IMR-90 (cell line): ENCODE measurements at regions not wholly inside any gene's neighbourhood (a gene's known extent, or its start where the extent isn't known, plus 50 kb on each side); places are given as distances from the start of the nearest gene placed in this dataset.

ENCODE experiments used
- ATAC-seq: fragments of 200-7000 bp; cut with Tn5 transposase; 2 replicates; pipeline ENCODE4 v1.9.1; 2020; ENCODE audit warnings: low read depth, mild to moderate bottlenecking, moderate library complexity
- BruUV-seq: library from RNA; stranded (reverse); fragments of 400-500 nt; replicated peaks from 2 replicates; lab custom pipeline; 2021; lab: Mats Ljungman, UMichigan
- CTCF ChIA-PET: fragments of 300-600 bp; formaldehyde crosslinking; extraction: SDS; loops from one replicate; lab custom pipeline; 2021; ENCODE audit warnings: antibody characterized with exemption; lab: Yijun Ruan, JAX
- POLR2A ChIA-PET: fragments of 300-600 bp; sonication (Branson Sonifier 250); formaldehyde crosslinking; loops from one replicate; lab custom pipeline; 2022; ENCODE audit warnings: antibody characterized with exemption; ENCODE audit not compliant: unreplicated experiment; lab: Charles Lee
- DNase-seq: peaks from one replicate; pipeline ENCODE4 v3.0.0; 2013
- H2AFZ ChIP-seq: replicated peaks from 2 replicates; pipeline ENCODE3; 2013; ENCODE audit warnings: low read length, mild to moderate bottlenecking; ENCODE audit not compliant: poor library complexity
- H2AK5ac ChIP-seq: 2 replicates; pipeline ENCODE4 v1.6.1; 2013; ENCODE audit warnings: low read depth, low read length, inconsistent platforms
- H2AK9ac ChIP-seq: replicated peaks from 2 replicates; pipeline ENCODE3; 2013; ENCODE audit warnings: mild to moderate bottlenecking, low read depth, low read length, moderate library complexity; ENCODE audit not compliant: poor library complexity
- H2BK120ac ChIP-seq: 2 replicates; pipeline ENCODE4 v1.6.1; 2013; ENCODE audit warnings: low read depth, low read length, inconsistent platforms
- H2BK15ac ChIP-seq: 3 replicates; pipeline ENCODE4 v1.6.1; 2013; ENCODE audit warnings: low read depth, low read length, inconsistent platforms
- H2BK20ac ChIP-seq: 2 replicates; pipeline ENCODE4 v1.6.1; 2013; ENCODE audit warnings: low read depth, mild to moderate bottlenecking, inconsistent platforms, low read length, moderate library complexity
- H2BK5ac ChIP-seq: 2 replicates; pipeline ENCODE4 v1.6.1; 2013; ENCODE audit warnings: mild to moderate bottlenecking, low read depth, low read length, inconsistent platforms; ENCODE audit not compliant: poor library complexity, severe bottlenecking
- H3K14ac ChIP-seq: replicated peaks from 2 replicates; pipeline ENCODE4 v1.6.1; 2013; ENCODE audit warnings: low read depth, low read length, inconsistent platforms
- H3K18ac ChIP-seq: 2 replicates; pipeline ENCODE4 v1.6.1; 2013; ENCODE audit warnings: low read depth, low read length, control low read depth
- H3K23ac ChIP-seq: 2 replicates; pipeline ENCODE4 v1.6.1; 2013; ENCODE audit warnings: low read depth, low read length, inconsistent platforms
- H3K27ac ChIP-seq: 2 replicates; pipeline ENCODE4 v1.5.1; 2013; ENCODE audit warnings: mild to moderate bottlenecking, control low read depth, low read length; ENCODE audit not compliant: insufficient read depth
- H3K27me3 ChIP-seq: 2 replicates; pipeline ENCODE4 v1.6.1; 2013; ENCODE audit warnings: low read length; ENCODE audit not compliant: control insufficient read depth, insufficient read depth
- H3K36me3 ChIP-seq: 2 replicates; pipeline ENCODE4 v1.6.1; 2013; ENCODE audit warnings: low read length, mixed read lengths; ENCODE audit not compliant: control insufficient read depth, insufficient read depth
- H3K4ac ChIP-seq: 2 replicates; pipeline ENCODE4 v1.6.1; 2013; ENCODE audit warnings: low read depth, low read length, inconsistent platforms
- H3K4me1 ChIP-seq: 2 replicates; pipeline ENCODE4 v1.6.1; 2013; ENCODE audit warnings: low read length, mixed read lengths; ENCODE audit not compliant: control insufficient read depth, insufficient read depth
- H3K4me2 ChIP-seq: 2 replicates; pipeline ENCODE4 v1.6.1; 2013; ENCODE audit warnings: low read depth, mild to moderate bottlenecking, control low read depth, low read length, moderate library complexity
- H3K4me3 ChIP-seq: 2 replicates; pipeline ENCODE4 v1.5.1; 2013; ENCODE audit warnings: low read depth, mild to moderate bottlenecking, control low read depth, low read length, moderate library complexity; ENCODE audit not compliant: insufficient read depth
- H3K56ac ChIP-seq: 2 replicates; pipeline ENCODE4 v1.6.1; 2013; ENCODE audit warnings: low read length, inconsistent platforms; ENCODE audit not compliant: insufficient read depth; ENCODE audit errors: extremely low read depth
- H3K79me1 ChIP-seq, 2 experiments: 2 replicates each; pipeline ENCODE4 v1.6.1; 2013; ENCODE audit warnings: low read length in 2 of 2, inconsistent platforms in 1 of 2, low read depth in 1 of 2
- H3K9ac ChIP-seq: 2 replicates; pipeline ENCODE4 v1.6.1; 2013; ENCODE audit warnings: low read depth, low read length, control low read depth
- H3K9me1 ChIP-seq: 2 replicates; pipeline ENCODE4 v1.6.1; 2013; ENCODE audit warnings: low read length, inconsistent platforms; ENCODE audit not compliant: insufficient read depth
- H3K9me3 ChIP-seq: 2 replicates; pipeline ENCODE4 v1.6.1; 2013; ENCODE audit warnings: low read length; ENCODE audit not compliant: control insufficient read depth, insufficient read depth
- H4K20me1 ChIP-seq: 2 replicates; pipeline ENCODE4 v1.6.1; 2013; ENCODE audit warnings: low read length, inconsistent platforms; ENCODE audit not compliant: insufficient read depth
- H4K5ac ChIP-seq: 2 replicates; pipeline ENCODE4 v1.6.1; 2013; ENCODE audit warnings: mild to moderate bottlenecking, low read depth, low read length, control low read depth
- H4K8ac ChIP-seq, 2 experiments: 2 replicates each; pipeline ENCODE4 v1.6.1; 2013; ENCODE audit warnings: low read depth in 2 of 2, low read length in 2 of 2, control low read depth in 1 of 2, inconsistent platforms in 1 of 2
- H4K91ac ChIP-seq: 2 replicates; pipeline ENCODE4 v1.6.1; 2013; ENCODE audit warnings: low read depth, low read length, inconsistent platforms; ENCODE audit not compliant: insufficient read depth
- BHLHE40 ChIP-seq: fragments of 150-350 bp; IDR thresholded peaks from 2 replicates; pipeline ENCODE4 v1.6.1; 2016; ENCODE audit warnings: mild to moderate bottlenecking, low read depth, low read length
- FOS ChIP-seq: fragments of 150-350 bp; IDR thresholded peaks from 2 replicates; pipeline ENCODE4 v1.6.1; 2016; ENCODE audit warnings: low read depth, low read length
- MAZ ChIP-seq: IDR thresholded peaks from 2 replicates; pipeline ENCODE4 v1.6.1; 2012; ENCODE audit warnings: low read depth, mild to moderate bottlenecking, low read length, improper control_type of control experiment, moderate library complexity, borderline replicate concordance
- POLR2A ChIP-seq: IDR thresholded peaks from 2 replicates; pipeline ENCODE4 v1.6.1; 2012; ENCODE audit warnings: mild to moderate bottlenecking, low read depth, low read length
- RAD21 ChIP-seq: IDR thresholded peaks from 2 replicates; pipeline ENCODE4 v1.6.1; 2012; ENCODE audit warnings: low read length, improper control_type of control experiment
- RCOR1 ChIP-seq: IDR thresholded peaks from 2 replicates; pipeline ENCODE4 v1.6.1; 2012; ENCODE audit warnings: mild to moderate bottlenecking, low read length, improper control_type of control experiment; ENCODE audit not compliant: insufficient replicate concordance
- SMC3 ChIP-seq: fragments of 150-350 bp; IDR thresholded peaks from 2 replicates; pipeline ENCODE4 v1.6.1; 2016; ENCODE audit warnings: low read depth, mild to moderate bottlenecking, antibody characterized with exemption, low read length, moderate library complexity
- WGBS, 2 experiments: methylation state at CpG; one replicate each; pipeline versions ENCODE4 v1.1.5 to v1.1.7; 2013; ENCODE audit warnings: missing lambda C conversion rate in 2 of 2; ENCODE audit not compliant: insufficient read length in 1 of 2; ENCODE audit errors: extremely low coverage in 2 of 2; 5-methylcytosine and 5-hydroxymethylcytosine counted together
- dilution Hi-C: fragments of 300-500 bp; cut with HindIII; formaldehyde crosslinking; loops from one replicate; pipeline ENCODE4 v1.14.3; 2018; ENCODE audit warnings: low sequenced_read_pairs; ENCODE audit not compliant: unreplicated experiment
- in situ Hi-C: fragments of 300-500 bp; cut with MboI; formaldehyde crosslinking; loops from 3 replicates; pipeline ENCODE4 v1.14.3; 2019; ENCODE audit warnings: low sequenced_read_pairs, inconsistent platforms, mixed read lengths
- intact Hi-C: fragments of 100-400 bp; cut with micrococcal nuclease; formaldehyde crosslinking; loops from 2 replicates; pipeline ENCODE4 v1.10.0; 2022

- no TSS peak for BruUV-seq
- H3K4me3 ChIP-seq, result no peak overlapping the region
- no peaks in the 10 kb centered on the region for H3K79me1 ChIP-seq
- peak overlapping the region; percentile 6; the same call in 1 of the 2 replicates for H3K27ac ChIP-seq
- ChIA-PET POLR2A (no interaction called here), CTCF (interaction anchor here (0.7 kb wide), 1 partner anchor 228 kb away, joined by 8 read pairs; no protein-coding TSS in a partner anchor)
- no peak overlapping the region for H3K56ac ChIP-seq
- intact Hi-C loops, result no loop called here
- peaks cover 3% of the 10 kb centered on the region; the same call in 1 of the 2 replicates for H3K9me1 ChIP-seq
- ATAC-seq (peak; percentile 97), DNase-seq (peak; percentile 84)
- H2BK120ac ChIP-seq, result peak overlapping the region; percentile 70; the same call in 1 of the 2 replicates
- 0 out of 3 replicates have a peak overlapping the region, but pooled peaks have one; percentile 34 for H2BK15ac ChIP-seq
- no peaks in the 10 kb centered on the region for H3K27me3 ChIP-seq
- no peak overlapping the region for H2AK9ac ChIP-seq
- TF ChIP-seq SMC3, result peak; percentile 7; the same call in 1 of the 2 replicates
- no peak for TF ChIP-seq POLR2A
- TF ChIP-seq FOS, result 0 out of 2 replicates have a peak, but pooled peaks have one; percentile 28
- TF ChIP-seq MAZ, result peak; percentile 73; the same call in 1 of the 2 replicates
- no peak for TF ChIP-seq RCOR1
- TF ChIP-seq RAD21, result no peak
- TF ChIP-seq BHLHE40, result 0 out of 2 replicates have a peak, but pooled peaks have one; percentile 7
- H2AFZ ChIP-seq, result no peak overlapping the region
- no peak overlapping the region for H4K91ac ChIP-seq
- dilution Hi-C loops, result no loop called here
- H2AK5ac ChIP-seq, result no peak overlapping the region
- no peak overlapping the region for H3K9ac ChIP-seq
- H4K20me1 ChIP-seq, result no peaks in the 10 kb centered on the region
- peak overlapping the region; percentile 64; the same call in 1 of the 2 replicates for H4K5ac ChIP-seq
- H3K36me3 ChIP-seq, result no peaks in the 10 kb centered on the region
- no peaks in the 10 kb centered on the region for H3K9me3 ChIP-seq
- no CpG with 5 or more reads among the region's 3 CpGs for WGBS, 2 experiments
- no peaks in the 10 kb centered on the region; the same call in 1 of the 2 replicates for H3K4me1 ChIP-seq
- in situ Hi-C loops, result no loop called here
- H3K18ac ChIP-seq, result peak overlapping the region; percentile 83; the same call in 1 of the 2 replicates
- peak overlapping the region; percentile 79; the same call in 1 of the 2 replicates for H3K14ac ChIP-seq
- peak overlapping the region; percentile 13 to 81; a peak in 2 of 4 replicates for H4K8ac ChIP-seq
- peak overlapping the region; percentile 57; the same call in 1 of the 2 replicates for H2BK20ac ChIP-seq
- peak overlapping the region; percentile 91 for H2BK5ac ChIP-seq
- peak overlapping the region; percentile 37; the same call in 1 of the 2 replicates for H3K23ac ChIP-seq
- no peak overlapping the region; the same call in 1 of the 2 replicates for H3K4ac ChIP-seq
- peak overlapping the region; percentile 49; the same call in 1 of the 2 replicates for H3K4me2 ChIP-seq
Measured at GRCh38 chr21:28615276-28615675, 377.4 kb downstream of the LTN1 start.
